ENCODE measurements at regions not wholly inside any gene's neighbourhood (a gene's known extent, or its start where the extent isn't known, plus 50 kb on each side); places are given as distances from the start of the nearest gene placed in this dataset.
"Not testable (repeated sequence)": the region's sequence is repeated elsewhere in the genome, so short reads cannot be mapped to it uniquely, and the experiment has no call there.

DNA sequence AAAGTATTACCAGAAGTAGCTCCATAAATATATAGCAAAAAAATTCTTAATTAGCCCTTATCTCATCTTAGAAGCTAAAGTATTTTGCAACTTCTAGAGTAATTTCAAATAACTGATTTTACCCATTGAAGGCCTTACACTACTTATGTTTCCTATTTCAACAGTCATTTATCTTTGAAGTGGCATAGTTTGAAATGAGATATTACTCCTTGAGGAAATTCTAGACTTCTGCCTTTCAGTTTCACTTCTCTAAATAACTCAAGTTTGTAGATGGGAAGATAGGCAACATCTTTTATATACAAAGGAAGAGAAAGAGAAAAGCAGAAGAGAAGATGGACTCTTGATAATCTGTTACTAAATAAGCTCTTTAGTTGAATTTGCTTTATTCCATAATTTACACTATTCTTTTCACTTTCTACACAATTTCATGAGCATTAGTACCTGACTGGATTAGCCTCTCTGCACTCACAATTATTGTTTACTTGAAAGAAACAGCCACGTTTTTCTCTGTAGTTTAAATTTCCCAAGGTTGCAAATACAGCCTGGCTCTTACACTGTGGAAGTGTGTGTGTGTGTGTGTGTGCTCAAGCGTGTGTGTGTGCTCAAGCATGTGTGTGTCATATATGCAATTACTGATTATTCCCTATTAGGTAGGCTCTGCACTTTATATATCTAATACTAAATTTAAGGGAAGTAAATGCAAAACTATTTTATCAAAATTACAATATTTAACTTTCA lies 60.6 kb upstream of the EMB start:
- no peak for DNase-seq

DNA sequence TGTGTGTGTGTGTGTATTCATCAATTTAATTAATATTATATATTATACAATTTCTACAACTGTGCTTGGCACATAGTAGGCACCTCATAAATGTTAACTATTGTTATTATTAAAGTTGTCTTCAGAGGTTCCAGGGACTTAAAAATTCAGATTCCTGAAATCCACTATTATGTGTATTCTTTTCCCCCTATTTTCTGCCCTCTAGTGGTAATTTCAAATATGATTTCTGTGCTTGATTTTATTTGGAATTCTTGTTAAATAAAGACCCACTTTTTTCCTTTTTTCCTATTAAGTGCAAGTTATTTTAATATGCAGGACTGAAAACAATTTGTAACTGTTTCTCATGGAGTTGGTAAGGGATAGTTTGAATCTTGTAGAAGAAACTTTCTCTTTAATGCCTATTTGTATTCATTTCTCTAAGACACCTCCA lies 72.0 kb upstream of the EMB start:
- DNase-seq: not testable (repeated sequence)

DNA sequence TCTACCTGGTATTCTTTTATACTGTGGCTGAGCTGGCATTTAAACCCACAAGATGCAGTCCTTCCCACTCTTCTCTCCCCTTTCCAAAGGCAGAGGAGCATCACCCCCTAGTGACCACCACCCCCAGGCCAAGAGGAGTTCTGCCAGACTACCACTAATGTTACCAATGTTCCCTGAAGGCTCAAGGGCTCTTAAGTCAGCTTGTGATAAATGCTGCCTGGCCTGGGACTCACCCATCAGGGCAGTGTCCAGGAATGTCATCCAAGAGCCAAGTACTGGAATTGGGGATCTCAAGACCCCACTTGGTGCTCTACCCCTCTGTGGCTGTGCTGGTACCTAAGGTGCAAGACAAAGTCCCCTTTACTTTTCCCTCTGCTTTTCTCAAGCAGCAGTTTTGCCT lies 80.0 kb upstream of the EMB start:
- DNase-seq: not testable (repeated sequence)

DNA sequence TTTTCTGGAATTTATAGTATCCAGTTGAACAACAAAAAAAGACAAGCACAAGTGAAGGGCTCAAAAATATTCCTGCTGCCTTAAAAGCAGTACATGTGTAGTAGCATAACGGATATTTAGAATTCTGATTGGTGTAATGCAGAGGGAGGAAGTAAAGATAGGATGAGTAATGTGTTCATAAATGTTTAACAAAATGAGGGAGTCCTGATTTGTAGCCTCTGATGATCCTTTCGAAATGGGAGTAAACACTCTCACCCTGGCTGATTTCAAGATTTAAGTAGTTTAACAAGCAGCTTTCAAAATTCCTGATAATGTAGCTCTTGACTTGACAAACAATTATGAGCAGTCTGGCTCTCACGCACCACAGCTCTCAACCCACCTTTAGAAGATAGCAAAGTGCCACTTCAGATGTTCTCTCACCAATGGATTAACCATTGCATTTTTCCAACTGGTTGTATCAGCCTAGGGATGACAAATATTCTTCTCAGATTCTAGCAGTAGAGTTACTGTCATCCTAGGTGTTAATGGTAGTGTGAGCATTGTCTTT lies 86.5 kb upstream of the EMB start:
- not testable (repeated sequence) for DNase-seq

DNA sequence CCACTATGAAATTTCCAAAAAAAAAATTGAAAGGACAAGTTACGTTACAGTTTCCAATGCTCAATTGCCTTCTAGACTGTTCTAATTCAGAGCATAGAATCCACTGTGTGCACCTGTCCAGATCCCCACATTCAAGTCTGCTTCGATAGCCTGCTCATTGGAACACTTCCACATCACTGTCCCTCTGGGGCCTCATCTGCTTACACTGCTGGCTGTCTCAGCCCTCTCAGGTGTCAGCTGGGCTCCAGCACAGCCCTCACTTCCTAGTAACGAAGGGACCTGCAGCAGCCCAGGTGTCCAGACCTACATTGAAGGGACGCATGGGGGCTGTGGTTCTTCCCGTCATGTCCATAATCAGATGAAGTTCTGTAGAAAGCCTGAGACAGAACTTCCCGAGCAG lies 94.3 kb upstream of the EMB start:
- DNase-seq: no peak

DNA sequence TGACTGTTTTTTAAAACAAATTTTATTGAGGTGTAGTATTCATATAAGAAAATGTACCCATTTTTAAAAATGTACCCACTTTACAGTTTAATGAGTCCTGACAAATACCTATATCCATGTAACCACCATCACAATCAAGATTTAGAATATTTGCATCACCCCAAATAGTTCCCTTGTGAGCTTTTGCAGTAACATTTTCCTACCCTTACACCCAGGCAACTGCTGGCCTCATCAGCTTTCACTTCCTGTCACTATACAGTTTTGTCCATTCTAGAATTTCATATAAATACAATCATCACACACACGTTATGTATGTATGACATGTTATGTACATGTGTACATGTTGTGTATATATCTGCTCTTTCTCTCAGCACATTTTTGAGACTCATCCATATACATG lies 96.4 kb upstream of the EMB start:
- not testable (repeated sequence) for DNase-seq

DNA sequence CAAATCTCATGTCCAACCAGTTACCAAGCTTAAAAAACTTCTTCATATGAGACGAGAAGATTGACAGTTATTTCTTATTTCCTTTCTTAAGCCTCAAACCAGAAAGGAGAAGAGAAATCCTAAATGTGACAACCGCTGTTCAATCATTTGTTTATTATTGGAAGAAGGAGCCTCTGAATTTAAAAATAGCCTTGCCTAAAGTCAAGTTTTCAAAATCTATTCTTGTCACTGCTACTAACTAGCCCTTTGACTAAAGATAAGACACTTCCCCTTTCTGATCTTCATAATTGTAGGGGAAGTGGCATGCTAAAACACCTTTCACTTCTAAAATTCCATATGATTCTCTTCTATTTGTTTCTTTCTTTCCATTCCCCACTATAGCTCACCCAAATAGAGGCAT lies 106.2 kb upstream of the EMB start:
- no peak for DNase-seq

DNA sequence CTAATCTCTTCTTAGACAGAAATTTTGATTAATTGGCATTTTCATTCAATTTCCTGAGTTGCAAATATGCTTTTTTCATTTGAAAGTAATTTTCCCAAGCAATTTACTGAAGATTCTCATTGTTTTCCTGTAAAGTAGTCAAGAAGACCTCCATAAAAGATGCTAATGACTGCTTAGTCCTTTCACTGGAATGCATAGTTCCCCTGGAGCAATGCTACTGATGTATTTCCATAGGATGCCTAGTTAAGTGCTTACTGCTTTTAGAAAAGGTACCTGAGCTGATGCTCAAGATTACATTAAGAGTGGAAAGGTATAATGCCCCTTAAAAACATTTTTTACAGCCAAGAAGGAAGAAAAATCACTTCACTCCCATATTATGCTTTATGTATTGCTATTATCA lies 109.2 kb upstream of the EMB start:
- no peak for DNase-seq

DNA sequence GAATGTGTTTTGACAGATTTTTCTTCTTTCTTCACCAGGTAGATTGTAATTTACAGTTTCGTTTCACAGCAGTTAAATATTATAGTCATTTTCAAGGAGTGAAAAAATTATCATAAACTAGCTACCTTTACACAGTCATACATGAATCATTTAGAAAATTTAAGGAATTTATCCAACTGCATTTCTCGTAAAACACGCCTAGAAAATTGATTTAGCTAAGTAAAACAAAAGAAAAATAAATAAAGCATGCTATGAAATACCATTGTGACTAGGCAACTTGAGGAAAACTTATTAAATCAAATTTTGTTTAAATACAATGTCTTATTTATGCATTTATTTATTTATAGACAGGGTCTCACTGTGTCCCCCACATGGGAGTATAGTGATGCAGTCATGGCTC lies 109.9 kb upstream of the EMB start:
- no peak for DNase-seq

DNA sequence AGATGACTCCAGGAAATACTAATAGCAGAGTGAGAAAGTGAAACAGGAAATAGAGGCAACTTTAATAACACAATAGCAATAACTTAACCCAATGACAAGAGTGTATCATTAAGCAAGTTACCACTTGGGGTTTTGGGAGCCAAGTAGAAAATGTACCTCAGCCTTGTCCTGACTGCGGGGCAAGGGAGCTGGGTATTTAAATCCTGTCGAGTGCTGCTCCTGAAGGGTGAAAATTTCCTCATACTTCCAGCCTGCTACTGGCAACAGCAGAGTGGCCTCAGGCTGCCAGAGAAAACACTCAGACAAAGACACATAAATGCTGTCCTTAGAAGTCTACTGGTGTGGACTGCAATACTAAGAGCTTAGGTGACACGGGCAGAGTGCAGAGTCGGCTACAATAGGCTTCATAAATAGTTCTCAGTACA lies 112.5 kb upstream of the EMB start:
- DNase-seq: no peak

DNA sequence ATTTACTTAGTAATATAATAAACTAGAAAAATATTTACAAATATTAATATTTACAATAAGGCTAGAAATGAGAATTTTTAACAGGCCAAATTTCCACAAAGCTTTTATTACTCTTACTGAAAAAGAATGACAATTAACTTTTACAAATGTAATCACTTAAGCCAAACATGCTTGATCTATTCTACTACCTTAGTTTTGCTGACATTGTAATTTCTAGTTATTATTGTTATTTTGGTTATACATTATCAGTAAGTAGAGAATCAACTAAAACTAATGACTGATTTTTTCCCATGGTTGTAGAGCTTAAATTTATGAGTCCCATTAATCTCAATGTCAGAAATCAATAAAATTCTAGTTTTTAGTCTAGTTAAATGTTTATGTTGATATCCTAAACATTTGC lies 107.8 kb upstream of the PARP8 start:
- not testable (repeated sequence) for DNase-seq

DNA sequence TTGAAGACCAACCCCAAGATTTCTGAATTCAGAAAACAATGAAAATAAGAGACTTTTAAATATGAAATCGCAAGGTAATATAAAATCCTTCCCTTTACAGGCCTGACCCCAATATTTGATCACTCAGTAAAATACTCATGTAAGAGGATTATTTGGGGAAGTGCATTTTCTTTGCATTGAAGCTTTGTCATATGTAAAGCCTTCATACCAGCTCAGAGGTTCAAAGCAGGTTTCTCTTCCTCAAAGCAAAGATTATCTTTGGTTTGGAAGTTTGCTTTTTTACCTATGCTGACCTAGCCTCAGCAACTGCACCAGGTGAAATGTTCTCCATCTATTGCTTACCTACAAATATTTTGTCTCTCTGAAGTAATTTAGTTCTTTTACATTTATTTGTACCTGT lies 106.5 kb upstream of the PARP8 start:
- DNase-seq: no peak

DNA sequence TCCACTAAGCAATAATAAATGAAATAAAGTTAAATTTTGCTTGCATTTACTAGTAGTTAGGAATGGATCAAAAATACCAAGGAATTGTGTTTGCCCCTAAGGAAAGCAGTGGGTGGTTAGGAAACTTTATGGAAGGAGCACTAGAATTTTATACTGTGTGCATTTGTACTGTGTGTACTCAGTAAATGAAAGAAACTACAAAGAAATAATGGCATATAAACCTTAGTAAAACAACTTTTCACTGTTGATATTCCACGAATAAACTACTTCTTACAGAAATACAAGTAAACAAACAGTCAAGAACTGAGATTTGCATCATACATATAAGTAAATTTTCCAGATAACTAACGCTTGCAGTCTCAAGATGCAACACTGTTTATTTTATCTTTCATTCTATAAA lies 103.7 kb upstream of the PARP8 start:
- DNase-seq: no peak

DNA sequence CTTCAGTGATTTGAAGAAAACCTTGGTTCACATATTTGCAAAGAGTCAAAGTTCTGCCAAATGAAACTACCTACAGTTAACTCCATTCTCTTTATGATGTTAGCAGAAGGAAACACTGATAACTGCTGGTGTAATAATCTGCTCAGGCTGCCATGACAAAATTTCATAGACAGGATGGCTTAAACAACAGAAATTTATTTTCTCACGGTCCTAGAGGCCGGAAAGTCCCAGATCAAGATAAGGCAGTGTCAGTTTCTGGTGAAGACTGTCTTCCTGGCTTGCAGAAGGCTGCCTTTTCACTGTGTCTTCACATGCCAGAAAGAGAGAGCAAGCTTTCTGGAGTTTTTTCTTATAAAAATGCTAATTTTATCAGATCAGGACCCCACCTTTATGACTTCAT lies 102.4 kb upstream of the PARP8 start:
- DNase-seq: no peak

DNA sequence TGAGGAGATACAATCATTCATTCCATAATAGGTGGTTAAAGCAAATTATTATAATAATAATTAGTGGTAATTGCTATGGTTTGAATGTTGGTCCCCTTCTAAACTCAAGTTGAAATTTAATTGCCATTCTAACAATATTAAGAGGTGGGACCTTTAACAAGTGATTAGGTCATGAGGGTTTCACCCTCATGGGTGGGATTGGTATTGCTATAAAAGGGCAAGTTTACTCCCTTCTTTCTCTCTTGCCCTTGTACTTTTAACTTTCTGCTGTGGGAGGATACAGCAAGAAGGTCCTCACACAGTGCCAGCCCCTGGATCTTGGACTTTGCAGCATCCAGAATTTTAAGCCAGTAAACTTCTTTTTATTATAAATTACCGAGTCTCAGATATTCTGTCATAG lies 101.9 kb upstream of the PARP8 start:
- no peak for DNase-seq

DNA sequence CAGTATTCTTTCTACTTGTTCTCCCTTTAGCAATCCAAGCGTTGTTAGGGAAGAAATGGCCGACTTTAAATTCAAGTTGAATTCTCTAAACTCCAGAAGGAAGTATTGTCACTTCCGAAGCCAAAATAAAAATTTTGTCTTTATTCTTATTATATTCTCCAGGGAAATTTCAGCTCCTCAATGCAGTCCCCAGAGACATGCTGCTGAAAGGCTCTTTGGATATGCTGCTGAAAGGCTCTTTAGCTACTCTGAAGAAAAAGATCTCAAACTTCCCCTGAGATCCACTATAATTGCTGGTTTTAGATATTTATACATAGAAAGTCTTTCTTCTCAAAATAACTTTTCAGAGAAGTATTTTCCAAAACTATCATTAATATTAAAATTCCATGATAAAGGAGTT lies 92.3 kb upstream of the PARP8 start:
- no peak for DNase-seq

DNA sequence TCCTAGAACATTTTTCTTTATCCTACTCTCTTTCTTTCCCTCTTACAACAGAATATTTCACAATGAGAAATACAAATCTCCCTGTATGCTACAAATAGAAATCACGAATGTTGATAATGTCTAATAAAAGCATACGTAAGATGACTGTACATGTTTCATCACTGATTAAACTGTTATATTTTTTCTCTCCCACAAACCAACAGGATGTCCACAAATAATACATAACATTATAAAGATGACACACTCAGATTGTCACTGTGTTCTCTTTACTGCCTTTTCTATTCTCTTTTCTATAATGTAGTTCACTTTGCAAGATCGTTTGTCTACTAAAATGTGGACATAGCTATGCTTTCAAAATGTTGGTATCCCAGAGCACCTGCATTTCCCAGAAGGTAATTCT lies 90.7 kb upstream of the PARP8 start:
- DNase-seq: no peak

DNA sequence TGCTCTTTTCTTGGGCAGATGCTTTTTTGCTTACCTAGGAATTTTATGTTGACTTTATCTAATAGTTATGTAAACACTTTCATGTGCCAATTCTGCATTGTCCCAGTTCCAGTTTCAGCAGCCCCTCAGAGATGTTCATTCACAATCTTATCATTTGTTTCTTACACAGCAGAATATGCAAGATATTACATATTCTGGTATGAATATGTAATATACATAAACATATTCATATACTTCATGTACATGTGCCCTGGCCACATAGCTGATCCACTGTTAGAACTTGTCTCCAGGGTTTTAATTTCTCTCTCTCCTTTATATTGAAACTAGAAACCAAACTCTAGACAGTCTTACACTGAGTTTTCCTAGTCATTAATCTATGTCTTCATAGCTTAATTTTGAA lies 90.2 kb upstream of the PARP8 start:
- no peak for DNase-seq

DNA sequence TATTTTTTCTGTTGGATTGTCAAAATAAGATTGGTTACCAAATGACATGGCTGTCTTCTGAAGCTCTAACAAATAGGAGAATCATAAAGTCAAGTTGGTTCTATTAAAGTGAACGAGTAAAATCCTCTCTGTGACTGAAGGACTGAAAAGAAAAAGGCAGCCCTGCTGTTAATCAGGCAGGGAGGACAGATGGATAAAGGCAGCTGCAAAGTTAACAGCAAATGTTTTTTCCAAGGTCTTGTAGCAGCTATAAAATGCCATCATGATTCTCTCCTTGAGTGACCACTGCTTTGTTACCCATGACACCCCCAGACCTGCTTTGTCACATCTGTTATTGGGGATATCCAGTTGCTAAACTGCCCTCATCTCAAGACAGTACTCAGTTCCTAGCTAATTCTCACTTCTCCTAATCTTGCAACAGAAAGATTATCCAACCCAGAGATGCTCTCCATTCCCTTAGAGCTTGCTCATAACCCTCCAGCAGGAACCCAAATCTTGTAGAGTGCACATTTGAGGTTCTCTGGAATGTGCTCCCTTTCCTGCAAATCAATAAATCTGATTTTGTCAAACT lies 89.7 kb upstream of the PARP8 start:
- DNase-seq: no peak

DNA sequence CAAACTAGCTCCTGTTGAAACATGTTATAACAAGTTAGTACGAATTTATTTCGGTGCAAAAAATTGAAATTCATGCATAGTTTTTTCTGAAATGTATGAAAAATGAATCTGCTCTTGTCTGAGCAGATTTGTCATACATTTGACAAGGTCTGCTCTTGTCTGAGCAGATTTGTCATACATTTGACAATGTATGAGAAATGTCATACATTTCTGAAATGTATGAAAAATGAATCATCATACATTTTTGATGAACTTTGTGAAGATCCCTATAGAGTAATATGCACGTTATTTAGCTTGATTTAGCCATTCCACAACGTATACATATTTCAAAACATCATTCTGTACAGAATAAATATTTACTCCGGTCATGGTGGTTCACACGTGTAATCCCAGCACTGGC lies 85.9 kb upstream of the PARP8 start:
- DNase-seq: no peak

DNA sequence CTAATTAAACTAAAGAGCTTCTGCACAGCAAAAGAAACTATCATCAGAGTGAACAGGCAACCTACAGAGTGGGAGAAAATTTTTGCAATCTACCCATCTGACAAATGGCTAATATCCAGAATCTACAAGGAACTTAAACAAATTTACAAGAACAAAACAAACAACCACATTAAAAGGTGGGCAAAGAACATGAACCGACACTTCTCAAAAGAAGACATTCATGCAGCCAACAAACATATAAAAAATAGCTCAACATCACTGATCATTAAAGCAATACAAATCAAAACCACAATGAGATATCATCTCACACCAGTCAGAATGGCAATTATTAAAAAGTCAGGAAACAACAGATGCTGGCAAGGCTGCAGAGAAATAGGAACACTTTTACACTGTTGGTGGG lies 84.6 kb upstream of the PARP8 start:
- not testable (repeated sequence) for DNase-seq

DNA sequence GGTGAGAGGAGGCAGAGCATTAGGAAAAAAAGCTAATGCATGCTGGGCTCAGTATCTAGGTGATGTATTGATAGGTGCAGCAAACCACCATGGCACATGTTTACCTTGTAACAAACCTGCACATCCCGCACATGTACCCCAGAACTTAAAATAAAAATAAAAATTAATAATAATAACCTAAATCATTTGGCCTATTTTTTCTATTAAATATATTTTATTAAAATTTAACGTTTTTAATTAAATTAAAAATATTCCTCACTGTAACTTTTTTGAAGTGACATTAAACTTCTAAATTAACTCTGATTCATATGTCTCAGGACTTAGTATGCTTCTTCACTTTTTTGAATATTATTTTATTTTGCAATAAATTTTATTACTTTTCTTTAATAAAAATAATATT lies 83.7 kb upstream of the PARP8 start:
- DNase-seq: no peak

DNA sequence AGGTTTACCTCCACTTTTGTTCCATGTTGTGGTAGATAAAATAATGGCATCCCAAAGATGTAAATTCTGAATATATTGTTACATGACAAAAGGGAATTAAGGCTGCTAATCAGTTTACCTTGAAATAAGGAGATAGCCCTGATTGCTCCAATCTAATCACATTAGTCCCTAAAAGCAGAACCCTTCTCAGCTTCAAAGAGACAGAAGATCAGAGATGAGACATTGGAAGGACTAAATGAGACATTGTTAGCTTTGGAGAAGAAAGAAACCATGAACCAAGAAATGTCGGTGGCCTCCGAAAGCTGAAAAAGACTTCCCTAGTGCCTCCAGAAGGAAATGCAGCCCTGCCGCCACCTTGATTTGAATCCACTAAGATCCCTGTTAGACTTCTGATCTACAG lies 82.8 kb upstream of the PARP8 start:
- no peak for DNase-seq

DNA sequence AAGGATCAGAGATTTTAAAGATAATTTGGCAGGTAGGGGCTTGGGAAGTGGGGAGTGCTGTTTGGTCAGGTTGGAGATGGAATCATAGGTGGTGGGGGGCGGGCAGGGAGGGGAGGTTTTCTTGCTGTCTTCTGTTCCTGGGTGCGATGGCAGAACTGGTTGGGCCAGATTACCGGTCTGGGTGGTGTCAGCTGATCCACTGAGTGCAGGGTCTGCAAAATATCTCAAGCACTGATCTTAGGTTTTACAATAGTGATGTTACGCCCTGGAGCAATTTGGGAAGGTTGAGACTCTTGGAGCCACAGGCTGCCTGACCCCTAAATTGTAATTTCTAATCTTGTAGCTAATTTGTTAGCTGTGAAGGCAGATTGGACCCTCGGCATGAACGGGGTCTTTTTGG lies 78.0 kb upstream of the PARP8 start:
- DNase-seq: not testable (repeated sequence)
